CD4-positive, alpha-beta T cell treated with Interleukin-2 at 100 ng/mL for 4 hours (primary cell): ENCODE measurements at regions not wholly inside any gene's neighbourhood (a gene's known extent, or its start where the extent isn't known, plus 50 kb on each side); places are given as distances from the start of the nearest gene placed in this dataset.

Experiments
- DNase-seq: peaks from one replicate; pipeline ENCODE4 v3.0.0-alpha.2; 2020; ENCODE audit warnings: low spot score

DNA sequence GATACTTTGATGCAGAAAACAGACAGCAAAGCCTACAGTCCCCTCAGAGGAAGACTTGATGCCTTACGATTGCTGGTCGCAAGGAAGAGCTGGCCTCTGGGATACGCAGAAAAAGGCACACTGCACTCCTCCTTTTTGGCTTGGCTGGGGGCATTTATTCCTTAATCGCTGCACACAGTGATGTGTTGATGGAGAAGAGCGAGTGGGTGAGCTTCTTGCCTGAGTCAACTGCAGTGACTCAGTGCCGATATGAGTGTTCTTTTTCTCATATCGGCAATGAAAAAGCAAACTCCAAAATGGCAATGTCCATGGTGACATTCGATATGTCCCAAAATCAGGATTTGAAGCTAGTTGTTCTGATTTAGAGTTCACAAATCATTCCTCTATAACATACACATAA is 794.8 kb downstream of the HACE1 start:
- DNase-seq, result no peak

DNA sequence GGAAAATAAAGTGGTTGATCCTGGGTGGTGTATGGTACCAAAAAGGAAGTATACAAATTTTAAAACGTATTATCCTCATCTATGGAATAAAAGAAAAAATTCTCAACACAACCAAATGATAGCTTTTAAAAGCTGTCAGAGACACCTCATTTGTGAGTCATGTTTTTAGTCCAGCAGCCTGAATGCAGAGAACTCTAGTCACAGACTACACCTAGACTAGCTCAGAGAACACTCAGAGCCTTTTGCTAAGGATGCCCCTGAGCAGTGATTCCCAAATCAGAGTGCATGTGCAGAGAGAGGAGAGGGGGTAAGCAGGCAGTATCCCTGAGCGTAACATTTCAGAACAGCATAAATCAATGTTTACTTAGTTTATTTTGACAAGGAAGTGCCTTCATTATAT is 809.3 kb downstream of the HACE1 start:
- no peak for DNase-seq

DNA sequence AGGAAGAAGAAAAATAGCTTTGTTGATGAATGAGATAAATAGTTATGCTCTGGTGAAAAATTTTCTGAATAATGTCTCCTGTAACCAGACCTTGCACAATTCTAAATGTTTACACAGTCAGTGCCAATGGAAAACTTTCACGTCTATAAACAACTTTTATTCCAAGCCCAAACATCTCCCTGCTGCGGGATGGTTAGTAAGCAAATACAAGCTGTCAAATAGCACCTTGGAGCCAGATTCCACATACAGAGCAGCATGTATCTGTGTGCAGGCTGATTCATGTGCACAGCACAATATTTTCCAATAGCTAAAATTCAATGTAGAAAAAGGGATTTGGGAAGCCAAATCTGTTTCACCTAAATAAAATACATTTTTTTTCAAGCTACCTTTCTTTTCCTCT is 813.3 kb downstream of the HACE1 start:
- DNase-seq, result no peak

DNA sequence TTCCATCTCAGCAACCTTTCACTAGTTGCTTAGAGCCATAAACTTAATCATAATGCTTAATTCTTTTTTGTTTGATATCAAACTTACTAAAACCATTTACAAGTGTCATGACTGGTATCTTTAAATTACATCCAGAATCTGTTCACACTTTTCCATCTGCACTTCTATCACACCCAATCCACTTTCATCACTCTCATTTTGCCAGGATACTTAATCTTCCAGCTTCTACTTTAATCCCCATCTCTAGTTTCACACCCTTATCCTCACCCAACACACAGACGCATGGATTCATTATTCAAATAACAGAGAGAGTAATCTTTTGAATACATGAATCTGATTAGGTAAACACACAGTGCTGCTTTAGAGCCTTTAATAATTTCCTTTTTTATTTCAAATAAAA is 828.4 kb downstream of the HACE1 start:
- no peak for DNase-seq

DNA sequence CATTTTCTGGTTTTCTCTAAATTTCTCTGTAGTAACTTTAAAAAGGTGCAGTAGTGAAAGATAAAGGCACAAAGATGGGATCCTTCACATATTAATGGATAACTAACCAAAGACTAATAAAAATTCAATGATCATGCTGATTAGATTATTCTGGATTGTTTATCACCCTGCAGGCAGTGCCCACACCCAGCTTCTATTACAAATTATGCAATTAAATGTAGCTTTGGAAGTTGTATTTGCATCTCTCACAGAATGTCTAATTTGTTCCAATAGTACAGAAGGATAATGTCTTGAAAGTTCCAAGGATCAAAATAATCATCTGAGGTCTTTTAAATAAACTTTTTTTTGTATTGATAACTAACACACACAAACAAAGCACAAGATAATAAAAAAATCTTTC is 837.6 kb downstream of the HACE1 start:
- DNase-seq, result no peak

DNA sequence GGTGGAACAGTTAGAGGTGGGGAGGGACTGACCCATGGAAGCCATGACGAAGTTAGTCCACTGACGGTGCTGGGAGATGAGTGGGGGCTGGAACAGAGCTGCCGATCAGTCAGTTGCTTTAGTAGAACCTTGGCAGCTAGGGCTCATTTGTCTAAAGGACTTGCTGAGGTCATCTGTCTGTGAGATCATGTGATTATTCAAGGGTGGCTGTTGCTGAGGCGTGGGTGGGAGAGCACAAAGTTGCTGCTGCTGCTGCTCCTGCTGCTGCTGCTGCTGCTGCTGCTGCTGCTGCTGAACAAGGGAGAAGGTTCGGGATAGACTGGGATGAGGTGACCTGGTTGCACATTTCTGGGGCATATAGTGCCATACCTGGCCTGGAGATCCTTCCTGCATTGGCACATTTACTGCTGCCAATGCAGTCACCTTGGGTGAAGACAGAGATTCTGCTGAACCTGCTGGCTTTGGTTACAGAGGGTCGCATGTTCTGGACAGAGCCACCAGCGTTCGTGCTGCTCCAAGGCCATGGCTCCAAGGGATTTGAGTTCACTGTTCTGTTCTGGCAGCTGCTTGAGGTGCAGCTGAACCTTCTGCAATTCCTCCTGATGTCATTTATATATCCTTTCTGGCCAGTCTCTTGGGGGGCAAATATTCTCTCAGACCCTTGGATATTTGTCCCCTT is 840.5 kb downstream of the HACE1 start:
- no peak for DNase-seq

DNA sequence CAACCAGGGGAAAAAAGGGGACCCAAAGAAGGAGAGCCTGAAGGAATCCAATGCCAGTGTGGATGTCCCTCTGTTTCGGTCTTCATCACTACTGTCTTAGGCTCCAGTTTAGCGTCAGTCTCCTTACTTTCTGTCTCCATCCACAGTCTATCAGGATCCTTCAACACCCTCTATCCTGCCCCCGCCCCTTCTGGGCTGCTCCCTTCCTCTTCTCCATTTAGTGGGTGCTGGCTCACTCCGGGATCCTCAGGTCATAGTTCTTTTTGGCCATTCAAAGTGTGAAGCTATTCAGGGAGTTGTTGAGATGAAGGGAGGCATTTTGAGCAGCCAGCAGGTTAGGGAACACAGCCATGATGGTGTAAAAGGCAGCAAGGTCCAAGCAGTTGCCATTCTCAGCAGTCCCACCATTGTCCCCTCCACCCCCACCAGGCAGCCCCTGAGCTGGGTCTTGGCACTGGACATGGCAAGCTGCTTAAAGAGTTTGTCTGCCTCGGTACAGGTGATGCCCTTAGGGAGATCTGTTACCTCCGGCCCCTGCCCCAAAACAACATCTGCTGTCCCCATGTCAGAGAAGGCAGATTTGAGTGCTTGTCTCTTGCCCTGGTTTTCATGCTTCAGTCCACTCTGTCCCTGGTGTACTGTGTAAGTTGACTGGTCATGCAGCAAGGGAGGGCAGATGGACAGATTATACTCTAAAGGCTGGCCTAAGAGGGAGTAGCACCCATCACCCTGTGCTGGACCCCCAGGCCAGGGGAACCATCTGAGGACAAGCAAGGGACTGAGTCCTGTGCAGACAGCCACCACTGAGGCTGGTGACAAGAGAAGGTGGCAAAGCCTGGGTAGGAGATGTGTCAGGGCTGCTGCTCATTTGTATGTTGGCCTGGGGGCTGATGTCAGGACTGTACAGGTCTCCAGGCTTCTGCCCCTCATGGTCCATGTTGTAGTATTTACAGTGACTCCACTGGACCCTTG is 842.0 kb downstream of the HACE1 start:
- DNase-seq, result no peak

DNA sequence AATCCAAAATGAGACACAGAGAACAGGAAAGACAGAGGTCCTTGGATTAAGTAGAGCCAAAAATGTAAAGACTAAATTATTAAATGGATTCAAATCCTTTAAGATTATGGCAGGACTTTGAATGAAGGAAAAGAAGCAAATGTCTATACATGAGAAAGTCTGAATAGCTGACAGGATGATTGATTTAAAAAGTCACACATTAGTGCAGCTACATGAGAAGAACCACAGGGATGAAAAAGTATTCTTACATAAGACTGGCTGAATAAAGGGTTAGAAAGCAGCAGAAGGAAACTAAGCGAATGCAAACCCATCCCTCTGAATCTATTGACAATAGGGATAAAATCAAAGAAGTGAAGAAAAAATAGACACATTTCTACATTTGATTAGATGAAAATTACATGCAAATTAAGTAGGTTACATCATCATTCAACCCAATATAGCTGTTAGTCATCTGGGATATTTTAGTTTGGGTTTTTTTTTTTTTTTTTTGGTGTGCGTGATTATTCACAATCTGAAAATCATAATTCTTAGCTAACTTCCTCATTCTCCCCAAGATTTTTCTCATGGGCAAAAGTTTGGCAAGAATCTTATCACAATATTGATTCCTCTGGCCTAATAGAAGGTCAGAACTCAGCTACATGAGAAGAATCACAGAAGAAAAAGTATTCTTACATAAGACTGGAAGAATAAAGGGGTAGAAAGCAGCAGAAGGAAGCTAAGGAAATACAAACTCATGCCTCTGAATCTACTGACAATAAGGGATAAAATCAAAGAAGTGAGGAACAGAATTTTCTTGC is 845.4 kb downstream of the HACE1 start:
- no peak for DNase-seq

DNA sequence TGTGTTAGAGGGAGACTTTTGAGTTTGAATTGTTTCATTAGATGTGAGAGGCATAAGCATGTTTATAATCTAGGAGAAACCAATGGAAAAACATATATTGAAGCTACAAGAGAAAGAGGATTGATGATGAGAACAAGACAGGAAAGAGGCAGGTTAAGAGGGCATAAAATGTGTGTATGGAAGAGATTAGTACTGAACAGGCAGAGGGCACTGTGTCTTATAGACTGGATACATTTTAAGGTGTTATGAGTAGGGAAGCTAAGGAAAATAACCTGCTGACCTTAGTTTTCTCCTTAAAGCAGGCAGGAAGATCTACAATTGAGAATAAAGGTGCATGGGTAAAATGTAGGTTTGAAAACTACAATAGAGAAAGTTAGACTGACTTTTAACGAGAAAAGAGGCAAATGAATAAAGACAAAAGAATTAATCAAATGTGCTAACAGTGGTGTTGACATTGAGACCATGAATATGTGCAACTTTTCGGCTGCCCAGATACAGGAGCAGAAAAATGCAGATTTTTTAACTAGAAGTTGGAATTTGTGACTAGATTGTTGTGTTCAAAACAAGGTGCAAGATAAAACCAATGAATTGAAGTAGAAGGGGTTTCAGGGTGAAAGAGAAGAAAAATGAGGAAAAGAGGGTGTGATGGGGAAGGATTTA is 846.3 kb downstream of the HACE1 start:
- no peak for DNase-seq

DNA sequence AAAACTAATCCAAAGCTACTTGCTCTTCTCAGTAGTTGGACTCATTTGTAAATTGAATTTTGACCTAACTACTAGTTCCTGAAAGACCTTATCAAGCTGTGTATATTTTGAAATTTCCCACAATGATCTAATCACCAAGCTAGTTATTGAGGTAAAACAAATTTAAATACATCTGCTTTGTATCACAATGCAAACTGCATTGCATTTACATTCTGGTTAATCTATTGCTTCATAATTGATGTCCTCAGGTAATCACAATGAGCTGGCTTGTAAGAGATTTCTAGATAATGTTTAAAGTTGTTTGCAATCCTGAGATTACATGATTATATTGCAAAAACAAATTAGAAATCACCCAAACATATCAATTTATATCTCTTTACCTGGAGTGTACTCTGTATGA is 848.8 kb downstream of the HACE1 start:
- no peak for DNase-seq

DNA sequence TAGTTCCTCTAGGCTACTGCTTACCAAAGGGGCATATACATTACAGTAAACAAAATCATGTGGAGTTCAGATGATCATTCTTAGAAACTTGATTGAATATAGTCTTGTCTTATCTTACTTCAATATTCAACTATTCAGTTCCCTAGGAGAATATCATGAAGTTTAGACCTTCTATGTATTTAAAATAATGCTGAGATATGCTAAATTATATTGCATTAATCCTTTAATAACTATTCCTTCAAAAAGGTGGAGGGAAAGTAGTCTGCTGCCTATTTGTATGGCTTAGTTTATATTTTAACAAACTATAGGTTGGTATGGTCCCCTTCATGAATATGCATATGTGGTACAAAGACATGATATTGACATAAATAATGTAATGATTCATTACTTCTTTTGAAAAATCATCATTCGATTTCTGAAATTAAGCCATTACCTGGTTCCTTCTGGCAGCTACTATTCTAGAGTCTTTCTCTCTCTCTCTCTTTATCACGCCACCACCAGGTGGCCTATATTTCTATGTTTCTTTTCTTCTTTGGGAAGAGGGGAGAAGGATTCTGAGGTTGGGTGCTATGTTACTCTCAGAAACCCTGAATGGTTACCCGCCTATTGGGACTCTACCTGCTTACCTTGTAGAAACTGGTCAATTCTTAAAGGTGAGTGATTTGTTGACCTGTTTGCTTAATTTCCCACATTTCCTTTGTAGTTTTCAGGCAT is 855.8 kb downstream of the HACE1 start:
- DNase-seq, result no peak

DNA sequence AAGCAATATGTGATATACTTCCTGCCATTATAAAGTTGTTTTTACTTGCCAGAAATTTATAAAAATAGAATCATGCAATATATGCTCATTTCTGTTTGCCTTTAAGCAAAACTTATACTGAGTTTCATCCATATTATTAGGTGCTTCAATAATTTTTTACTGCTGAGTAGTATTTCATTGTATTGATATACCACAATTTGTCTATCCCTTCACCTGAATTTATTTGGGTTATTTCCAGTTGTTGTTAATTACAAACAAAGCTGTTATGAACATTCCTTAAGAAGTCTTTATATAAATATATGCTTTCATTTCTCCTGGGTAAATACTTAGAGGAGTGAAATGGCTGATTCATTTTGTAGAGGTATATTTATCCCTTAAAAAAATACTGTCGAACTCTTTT is 864.1 kb downstream of the HACE1 start:
- no peak for DNase-seq

DNA sequence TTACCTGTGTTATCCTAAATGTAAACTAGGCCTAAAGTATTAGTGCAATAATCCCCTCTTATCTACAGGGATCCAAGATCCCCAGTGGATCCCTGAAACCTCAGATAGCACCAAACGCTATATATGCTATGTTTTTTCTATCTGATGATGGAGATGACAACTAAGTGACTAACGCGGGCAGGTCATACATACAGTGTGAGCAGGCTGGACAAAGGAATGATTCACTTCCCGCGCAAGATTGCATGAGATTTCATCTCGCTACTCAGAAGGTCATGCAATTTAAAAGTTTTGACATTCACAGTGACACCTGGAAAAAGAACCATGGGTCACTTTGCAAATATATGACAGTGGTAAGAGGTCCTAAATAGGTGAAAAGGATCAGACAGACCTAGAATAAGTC is 875.9 kb downstream of the HACE1 start:
- no peak for DNase-seq

DNA sequence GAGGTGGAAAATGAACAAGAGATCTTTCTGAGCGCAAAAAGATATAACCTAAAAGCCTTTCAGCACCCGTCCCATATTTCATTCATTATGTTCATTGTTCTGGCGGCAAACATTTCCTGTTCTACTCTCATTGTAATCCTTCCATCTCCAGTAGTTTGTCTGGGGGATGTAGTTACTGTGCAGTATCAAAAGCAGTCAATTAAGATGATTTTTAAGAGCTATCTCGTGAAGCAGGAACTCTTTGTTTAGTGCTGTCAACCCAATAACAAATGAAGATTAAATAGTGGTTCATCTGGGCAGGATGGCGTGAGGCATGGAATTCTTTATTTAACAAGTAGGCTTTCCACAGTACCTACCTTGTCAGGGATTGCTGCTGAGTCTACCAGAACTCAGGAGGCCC is 876.7 kb downstream of the HACE1 start:
- DNase-seq, result no peak

DNA sequence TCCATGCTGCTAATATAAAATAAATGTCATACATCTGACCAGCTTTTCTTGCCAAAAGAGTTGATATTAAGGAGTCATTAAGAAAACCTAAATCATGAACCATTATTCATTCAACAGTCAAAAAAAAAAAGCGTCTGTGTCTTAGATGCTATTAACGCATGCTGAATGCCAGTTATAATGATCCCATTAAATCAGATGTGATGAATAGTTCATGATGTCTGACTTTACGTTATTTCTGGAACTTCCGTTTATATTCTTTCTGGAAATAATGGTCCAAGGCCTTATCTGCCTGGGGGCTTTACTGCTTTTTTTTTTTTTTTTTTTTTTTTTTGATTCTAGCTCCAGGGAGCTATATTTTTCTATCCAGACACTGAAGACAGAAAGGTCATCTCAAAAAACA is 877.1 kb downstream of the HACE1 start:
- no peak for DNase-seq

DNA sequence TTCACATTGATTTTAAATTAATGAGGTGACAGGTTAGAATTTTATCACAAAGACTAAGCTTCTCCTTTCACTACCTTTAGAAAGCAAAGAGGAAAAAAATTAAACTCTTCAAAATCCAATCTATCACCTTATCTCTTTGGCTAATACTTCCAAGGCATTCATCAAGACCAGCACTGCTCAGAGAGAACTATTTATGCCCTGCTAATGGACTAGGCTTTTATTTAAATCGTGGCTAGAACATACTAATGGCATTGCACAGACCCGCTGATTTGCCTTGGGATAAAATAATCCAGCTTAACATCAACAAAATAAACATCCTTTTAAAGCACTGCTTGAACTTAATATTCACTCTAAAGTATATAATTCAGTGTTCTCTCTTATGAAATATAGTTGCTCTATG is 880.4 kb downstream of the HACE1 start:
- DNase-seq, result no peak

DNA sequence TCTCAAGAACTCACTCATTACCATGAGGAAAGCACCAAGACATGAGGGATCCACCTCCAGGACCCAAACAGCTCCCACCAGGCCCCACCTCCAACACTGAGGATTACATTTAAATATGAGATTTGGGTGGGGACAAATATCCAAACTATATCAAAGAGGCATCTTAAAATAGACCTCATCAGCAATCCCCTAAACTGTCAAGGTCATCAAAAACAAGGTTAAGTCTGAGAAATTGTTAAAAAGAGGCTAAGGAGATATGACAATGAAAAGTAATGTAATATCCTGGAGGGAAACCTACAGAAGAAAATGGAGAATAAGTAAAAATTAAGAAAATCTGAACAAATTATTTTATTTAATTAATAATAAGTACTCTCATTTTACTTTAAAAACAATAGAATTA is 922.3 kb downstream of the HACE1 start:
- DNase-seq, result no peak

DNA sequence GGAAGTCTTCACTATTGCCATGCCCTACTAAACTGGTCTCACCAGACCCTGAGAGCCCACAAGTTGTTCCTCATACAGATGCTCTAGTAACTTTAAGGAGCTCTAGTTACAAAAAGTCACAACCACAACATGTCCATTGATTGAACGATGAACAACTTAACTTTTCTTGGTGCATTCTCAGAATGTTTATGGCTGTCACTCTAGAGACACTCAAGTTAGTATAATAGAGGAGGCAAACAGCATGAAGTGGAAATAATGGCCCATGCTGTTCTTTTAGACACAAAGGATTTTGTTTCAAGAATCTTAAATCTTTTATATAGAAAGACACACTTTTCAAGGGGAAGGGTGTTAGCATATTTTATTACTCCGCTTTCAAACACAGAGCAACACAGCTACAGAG is 934.4 kb downstream of the HACE1 start:
- DNase-seq, result no peak

DNA sequence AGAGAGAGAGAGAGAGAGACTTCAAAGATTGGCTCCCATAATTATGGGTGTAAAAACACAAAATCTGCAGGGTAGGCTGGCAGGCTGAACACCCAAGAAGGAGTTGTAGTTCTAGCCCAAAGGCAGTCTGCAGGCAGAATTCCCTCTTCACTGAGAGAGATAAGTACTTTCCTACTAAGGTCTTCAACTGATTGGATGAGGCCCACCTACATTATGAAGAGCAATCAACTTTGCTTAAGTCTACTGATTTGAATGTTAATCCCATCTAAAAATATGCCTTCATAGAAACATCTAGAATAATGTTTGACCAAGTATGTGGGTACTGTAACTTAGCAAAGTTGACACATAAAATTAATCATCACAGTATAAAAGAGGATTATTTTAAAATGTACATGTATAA is 949.7 kb downstream of the HACE1 start:
- DNase-seq, result no peak

DNA sequence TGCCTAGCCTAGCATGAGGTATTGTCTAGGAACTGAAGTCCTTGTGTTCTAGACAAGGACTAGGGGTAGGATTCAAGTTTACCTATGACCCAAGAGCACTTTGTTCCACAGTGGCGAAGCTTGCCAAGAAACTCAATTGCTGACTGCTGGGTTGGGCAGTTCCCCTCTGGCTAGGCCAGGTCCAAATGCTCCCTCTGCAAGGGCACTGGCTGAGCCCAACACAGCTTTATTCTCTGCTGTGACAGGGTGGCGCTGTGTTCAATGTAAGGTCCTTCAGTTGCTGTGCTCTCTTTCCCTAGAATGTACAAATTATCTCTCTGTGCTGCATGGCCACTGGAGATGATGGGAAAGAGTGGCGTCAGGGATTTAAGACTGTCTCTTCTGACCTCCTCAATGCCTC is 950.8 kb downstream of the HACE1 start:
- DNase-seq, result no peak

DNA sequence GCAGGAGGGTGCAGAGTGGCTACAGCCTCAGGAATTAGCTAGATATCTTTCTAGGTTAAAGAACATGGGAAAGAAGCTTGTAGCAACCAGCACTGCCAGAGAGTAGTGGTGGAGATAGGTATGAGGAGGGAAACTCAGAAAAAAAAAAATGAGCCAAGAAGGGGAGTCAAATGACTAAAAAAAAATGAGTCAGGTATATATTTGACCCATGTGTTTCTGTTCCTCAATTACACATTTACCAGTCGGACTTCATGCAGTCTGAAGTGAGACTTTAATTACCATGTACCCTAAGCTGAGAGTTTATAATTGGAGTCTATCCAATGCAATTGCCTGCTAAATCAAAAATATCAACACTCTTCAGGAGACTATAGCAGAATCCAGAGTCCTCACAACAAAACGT is 964.6 kb downstream of the HACE1 start:
- DNase-seq, result no peak

DNA sequence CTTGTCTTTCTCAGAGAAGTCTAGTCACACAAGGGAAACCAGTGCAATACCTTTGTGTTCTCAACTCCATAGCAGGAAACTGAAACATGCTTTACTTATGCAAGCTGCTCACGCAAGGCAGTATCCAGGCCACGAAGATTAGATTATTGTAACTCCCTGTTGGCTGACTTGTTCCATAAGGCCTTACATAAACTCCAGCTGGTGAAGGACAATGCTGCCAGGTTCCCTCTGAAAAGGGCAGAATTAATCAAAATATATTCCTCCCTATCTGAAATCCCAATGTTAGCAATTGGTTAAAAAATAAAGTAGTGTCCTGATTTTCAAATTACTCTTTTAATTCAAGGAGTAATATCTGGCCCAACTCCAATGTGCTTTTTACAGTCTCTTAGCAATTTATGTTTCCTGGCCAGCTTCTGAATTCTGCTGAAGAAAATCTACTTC is 966.6 kb downstream of the HACE1 start:
- DNase-seq, result no peak
